Left colon (tissue), 2 donors: ENCODE measurements at regions not wholly inside any gene's neighbourhood (a gene's known extent, or its start where the extent isn't known, plus 50 kb on each side); places are given as distances from the start of the nearest gene placed in this dataset.
"Not testable (repeated sequence)": the region's sequence is repeated elsewhere in the genome, so short reads cannot be mapped to it uniquely, and the experiment has no call there.

ENCODE experiments used
- ATAC-seq: fragments of 200-7000 bp; cut with Tn5 transposase; one replicate; pipeline ENCODE4 v1.9.1; 2020; ENCODE audit warnings: mild to moderate bottlenecking, moderate library complexity
- DNase-seq, 2 donors: peaks; one replicate each; pipeline ENCODE4 v3.0.0-alpha.2; 2020
- intact Hi-C, 2 donors: fragments of 100-400 bp; cut with DNase I in 1 of 2; cut with micrococcal nuclease in 1 of 2; formaldehyde crosslinking; loops; one replicate each; pipeline versions ENCODE4 v1.11.2 to v1.14.0; 2022; cut with DNase I, micrococcal nuclease
- donor health status: DM: no; HTN: no; CAD: no.
- donor health status: DM: yes; HTN: yes; CAD: no.

DNA sequence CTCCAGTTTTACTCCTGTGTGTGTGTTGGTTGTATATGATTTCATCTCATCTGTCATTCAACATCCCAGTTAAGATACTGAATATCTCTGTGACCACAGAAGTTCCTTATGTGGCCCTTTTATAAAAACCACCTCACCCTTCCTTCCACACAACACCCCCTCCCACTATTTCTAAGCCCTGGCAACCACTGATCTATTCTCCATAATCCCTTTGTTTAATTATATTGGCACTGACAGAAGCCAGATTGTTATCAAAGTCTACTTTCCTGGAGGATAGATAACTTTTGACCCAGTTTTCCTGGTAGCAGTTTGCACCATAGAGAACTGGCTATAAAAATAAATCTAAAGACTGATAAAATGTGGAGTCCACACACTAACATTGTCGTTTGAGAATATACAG is 902.8 kb downstream of the SLC16A7 start:
- ATAC-seq (no peak), DNase-seq (no peak)
- intact Hi-C loops, result no loop called here

DNA sequence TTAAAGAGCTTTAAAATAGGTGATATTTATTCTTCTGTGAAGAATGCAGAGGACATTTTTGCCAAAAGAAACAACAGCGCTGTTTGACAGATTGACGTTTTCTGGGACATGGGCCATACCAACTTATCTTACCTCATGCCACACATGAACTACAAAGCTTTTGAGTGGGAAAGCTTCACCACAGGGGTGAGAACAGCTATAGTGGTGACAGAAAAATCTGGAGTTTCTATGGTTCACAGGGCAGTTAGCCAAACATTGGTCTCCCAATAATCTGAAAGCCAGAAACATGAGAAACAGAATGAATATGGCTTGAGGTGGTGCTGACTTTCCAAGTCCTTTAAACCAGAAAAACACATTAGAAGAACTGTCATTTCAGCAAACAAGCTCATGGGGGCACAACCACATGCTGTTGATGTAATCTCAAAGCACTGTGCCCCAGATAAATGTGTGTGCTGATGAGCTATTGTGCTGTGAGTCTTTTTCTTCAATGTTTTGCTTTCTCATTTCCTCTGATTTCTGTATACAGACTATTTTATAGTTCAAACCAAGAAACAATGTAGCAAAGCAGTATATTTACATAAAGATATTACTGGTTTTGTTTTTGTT is 905.4 kb downstream of the SLC16A7 start:
- DNase-seq, result no peak
- no peak for ATAC-seq
- intact Hi-C loops, result no loop called here

DNA sequence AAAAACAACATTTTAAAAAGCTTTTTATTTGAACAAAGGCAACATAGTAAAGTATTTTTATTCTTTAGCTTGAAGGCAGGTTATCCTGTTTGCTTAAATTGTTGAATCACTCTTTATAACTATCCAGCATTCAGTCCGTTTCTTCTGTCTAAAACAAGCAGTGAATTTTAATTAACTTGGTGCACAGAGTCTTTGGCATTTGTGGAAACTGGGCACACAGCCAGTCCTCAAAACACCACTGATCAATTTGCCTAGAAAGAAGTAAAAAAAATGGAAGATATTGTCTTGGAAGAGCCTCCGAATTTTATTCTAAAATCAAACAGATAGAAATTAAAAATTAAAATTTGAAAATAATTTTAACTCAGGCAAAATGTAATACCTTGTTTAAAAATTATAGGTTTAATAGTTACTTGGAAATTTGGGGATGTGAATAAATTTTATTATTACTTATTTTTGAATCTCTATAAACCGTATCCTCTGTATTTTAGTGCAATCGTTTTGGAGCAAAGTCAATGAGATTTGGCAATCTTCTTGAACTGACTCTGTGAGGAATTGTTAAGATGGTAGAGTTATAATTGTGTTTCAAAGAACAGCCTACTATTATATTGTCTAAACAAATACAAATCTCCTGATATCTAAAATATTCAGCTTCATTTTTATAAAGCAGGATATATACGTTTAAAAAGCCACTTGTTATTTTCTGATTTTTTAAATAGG is 927.0 kb downstream of the SLC16A7 start:
- ATAC-seq (no peak), DNase-seq (no peak)
- intact Hi-C loops, result no loop called here

DNA sequence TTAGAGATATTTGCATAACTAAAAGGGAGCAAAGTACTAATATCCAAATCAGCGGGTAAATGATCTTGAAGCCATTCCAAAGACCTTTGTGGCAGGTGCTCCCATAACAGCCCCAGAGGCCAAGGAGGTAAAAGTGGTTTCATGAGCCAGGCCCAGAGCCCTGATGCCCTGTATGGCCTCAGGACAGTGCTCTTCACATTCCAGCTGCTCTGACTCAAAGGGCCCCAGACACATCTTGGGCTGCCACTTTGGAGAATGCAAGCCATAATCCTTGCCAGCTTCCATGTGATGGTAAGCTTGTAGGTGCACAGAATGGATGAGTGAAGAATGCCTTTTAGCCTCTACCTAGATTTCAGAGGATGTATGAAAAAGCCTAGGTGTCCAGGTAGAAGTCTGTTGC is 933.4 kb downstream of the SLC16A7 start:
- intact Hi-C loops, result no loop called here
- no peak for DNase-seq
- no peak for ATAC-seq

DNA sequence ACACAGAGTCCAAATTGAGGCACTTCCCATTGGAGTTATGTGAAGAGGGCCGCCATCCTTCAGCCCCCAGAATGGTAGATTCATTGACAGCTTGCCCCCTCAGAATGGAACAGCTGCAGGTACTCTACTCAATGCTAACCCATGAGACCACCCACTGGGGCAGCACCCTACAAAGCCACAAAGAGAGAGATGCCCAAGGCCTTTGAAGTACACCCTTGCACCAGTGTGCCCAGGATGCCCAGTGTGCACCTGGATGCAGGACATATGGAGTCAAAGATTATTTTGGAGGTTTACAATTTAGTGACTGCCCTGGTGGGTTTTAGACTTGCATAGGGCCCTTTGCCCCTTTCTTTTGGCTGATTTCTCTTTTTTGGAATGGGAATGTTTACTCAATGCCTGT is 933.9 kb downstream of the SLC16A7 start:
- intact Hi-C loops, result no loop called here
- DNase-seq (no peak), ATAC-seq (no peak)

DNA sequence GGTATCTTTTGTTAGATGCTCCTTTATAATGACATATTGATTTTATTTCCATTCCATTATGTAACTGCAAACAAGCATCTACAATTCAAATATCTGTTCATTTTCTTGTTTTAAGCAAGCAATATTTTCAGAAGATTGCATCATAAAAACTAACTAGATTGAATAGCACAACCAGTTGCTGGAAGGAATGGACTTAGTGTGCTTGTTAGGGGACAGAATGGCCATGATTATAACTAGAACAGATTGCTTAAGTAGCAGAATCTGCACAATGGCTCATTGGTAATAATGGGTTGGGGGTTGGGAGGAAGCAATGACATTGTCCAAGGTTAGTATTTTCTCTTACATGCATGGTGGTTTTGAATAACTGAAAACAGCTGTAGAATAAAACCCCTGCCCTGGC is 939.5 kb downstream of the SLC16A7 start:
- no peak for ATAC-seq
- no peak for DNase-seq
- intact Hi-C loops, result no loop called here

DNA sequence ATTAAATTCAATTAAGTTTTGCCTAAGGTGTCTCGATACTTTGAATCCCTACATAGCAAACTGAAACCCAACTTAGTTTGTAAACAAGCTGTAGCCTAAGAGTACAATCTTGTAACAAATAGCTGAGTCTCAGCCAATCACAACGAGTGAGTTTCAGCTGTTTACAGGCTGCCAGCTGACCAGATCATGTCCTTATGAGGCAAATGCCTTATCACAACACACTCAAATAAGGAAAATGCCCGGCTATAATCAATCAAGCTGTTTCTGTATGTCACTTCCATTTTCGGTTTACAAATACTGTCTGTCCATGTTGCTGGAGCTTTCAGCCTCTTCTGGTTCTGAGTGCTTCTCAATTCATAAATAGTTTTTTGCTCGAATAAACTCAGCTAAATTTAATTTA is 943.8 kb downstream of the SLC16A7 start:
- no peak for DNase-seq
- no peak for ATAC-seq
- intact Hi-C loops, result no loop called here

DNA sequence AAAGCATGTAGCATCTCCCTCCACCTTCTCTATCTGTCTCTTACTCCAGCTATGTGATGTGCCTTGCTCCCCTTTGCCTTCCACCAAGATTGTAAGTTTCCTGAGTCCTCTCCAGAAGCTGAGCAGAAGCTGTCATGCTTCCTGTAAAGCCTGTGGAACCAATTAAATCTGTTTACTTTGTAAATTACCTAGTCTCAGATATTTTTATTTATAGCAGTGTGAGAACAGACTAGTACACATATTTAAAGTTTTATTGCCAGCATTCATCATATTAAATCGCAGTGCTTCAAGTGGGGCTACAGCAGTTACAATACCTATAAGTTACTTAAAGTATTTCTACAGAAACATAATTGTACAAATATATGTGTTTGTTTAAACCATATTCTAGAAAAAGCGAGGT is 973.1 kb downstream of the SLC16A7 start:
- DNase-seq (no peak), ATAC-seq (no peak)
- intact Hi-C loops, result no loop called here

DNA sequence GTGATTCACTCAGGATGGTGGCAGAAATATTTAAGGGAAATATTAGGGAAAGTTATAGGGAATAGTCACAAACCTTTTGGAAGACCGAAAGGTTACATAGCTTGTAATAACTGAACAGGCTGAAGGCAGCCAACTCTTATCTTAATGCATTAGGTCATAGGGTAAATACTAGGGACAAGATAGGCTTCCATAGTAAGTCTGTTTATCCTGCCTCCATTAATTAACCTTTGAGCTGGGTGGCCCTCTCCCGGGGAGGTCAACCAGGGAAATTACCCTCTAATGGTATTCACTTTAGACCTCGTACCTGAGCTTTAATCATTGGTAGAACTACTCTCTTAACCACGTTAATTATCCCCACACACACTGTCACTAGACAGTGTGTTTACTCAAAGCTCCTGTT is 981.8 kb downstream of the SLC16A7 start:
- no peak for ATAC-seq
- no peak for DNase-seq
- intact Hi-C loops, result no loop called here

DNA sequence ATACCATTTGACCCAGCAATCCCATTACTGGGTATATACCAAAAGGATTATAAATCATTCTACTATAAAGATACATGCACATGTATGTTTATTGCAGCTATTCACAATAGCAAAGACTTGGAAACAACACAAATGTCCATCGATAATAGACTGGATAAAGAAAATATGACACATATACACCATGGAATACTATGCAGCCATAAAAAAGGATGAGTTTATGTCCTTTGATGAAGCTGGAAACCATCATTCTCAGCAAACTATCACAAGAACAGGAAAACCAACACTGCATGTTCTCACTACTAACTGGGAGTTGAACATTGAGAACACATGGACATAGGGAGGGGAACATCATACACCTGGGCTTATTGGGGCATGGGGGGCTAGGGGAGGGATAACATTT is 991.8 kb downstream of the SLC16A7 start:
- ATAC-seq, DNase-seq, intact Hi-C loops: not testable (repeated sequence)

DNA sequence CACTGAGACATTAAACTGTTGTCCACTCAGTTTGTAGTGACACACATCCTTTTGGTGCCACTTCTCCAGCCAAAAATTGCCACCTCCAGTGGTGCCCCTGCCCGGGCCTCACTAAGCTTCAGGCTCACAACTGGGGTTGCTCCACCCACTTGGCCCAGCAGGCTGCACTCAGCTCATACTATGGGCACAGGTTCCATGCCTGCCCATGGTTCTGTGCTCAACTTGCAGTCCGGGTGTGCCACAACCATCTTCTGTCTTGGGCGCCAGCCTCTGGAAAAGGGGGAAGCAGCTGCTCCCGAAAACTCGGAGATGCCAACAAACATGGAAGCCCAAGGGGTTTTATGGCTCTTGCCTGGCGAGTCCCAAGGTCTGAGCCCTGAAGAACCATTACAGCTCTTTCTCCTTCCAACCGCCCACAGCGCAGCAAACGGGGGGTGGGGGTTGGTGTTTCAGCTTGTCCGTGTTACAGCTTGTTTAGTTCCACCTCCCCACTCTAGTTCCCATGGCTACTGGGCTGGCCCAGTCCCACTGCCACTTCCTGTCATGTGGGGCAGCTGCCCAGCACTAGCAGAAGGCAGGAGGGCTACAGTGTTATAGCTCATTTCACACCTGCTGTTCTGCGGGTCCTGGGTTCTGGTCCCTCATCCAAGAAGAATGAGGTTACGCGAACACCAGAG is 998.3 kb downstream of the SLC16A7 start:
- no peak for DNase-seq
- intact Hi-C loops, result no loop called here
- ATAC-seq, result no peak

DNA sequence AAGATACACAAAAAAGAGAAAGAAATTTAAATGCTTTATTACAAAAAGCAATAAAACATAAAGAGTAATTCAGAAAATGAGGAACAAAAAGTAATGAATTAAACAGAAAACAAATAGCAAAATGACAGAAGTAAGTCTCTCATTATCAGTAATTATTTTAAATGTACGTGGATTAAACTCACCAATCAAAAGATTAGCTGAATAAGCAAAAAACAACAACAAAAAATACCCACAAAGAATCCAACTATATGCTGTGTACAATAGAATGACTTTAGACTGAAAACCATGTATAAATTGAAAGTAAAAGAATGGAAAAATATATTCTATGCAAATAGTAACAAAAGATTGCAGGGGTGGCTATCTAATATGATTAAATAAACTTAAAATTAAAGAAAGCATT is 1006.8 kb downstream of the SLC16A7 start:
- DNase-seq (no peak), ATAC-seq (no peak)
- intact Hi-C loops, result no loop called here

DNA sequence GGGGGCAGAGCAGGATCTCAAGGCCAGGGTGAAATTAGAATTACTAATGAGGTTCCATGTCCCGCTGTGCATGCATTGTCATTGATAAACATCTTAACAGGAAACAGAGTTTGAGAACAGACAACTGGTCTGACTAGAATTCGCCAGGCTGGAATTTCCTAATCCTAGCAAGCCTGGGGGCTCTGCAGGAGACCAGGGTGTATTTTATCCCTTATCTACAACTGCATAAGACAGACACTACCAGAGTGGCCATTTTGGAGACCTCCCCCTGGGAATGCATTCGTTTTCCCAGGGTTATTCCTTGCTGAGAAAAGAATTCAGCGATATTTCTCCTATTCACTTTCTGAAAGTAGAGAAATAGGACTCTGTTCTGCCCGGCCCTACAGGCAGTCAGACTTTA is 1007.6 kb downstream of the SLC16A7 start:
- ATAC-seq, intact Hi-C loops, DNase-seq: not testable (repeated sequence)

DNA sequence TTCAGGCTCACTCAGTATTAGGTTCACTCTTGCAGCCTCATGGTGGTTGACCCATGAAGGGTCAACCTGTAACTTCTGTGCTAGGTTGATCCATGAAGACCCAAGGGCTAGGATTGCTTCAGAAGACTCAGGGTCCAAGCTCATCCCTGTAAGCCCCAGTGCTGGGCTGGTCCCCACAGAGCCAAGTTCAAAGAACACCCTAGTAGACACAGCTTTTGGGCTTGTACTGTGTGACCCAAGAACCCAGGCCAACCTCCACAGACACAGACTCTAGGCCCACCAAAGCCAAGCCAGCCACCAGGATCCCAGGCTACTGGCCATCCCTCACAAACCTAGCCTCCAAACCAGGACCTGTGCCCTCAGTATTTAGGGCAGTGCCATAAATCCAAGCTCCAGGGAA is 1020.6 kb downstream of the SLC16A7 start:
- DNase-seq, result no peak
- intact Hi-C loops, result no loop called here
- ATAC-seq, result no peak

DNA sequence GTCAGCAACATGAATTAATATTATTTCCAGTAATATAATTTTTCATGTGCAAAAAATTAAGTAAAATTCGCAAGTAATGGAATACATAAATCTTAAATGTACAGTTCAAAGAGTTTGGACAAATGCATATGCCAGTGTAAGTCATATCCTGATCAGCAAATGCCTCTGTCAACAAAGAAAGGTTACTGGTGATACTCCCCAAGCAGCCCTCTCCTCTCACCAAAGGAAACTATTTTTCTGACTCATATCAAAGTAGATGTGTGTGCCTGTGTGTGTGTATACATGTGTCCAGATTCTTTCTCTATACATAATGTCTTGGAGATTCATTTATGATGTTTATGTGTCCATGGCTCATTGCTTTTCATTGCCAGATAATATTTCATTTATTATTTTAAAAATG is 1035.0 kb downstream of the SLC16A7 start:
- ATAC-seq, result no peak
- intact Hi-C loops, result no loop called here
- DNase-seq, result no peak

DNA sequence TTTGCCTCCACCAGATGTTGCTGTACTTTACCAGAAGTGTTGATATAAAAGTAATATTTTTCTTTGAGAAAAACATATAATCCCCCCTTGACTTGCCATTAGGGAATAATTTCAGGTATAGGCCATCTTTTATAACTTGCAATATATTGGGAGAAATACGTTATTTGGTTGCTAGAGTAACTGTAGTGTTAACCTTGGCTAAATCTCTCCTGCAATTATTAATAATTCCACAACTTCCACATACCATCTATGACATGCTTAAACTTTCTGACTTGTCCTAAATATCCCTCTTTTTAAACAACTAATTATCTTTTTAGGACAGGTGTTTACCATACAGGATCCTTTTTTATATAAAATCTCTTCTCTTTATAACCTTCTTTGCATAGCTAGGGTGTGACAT is 1048.2 kb downstream of the SLC16A7 start:
- no peak for DNase-seq
- intact Hi-C loops, result no loop called here
- ATAC-seq, result no peak

DNA sequence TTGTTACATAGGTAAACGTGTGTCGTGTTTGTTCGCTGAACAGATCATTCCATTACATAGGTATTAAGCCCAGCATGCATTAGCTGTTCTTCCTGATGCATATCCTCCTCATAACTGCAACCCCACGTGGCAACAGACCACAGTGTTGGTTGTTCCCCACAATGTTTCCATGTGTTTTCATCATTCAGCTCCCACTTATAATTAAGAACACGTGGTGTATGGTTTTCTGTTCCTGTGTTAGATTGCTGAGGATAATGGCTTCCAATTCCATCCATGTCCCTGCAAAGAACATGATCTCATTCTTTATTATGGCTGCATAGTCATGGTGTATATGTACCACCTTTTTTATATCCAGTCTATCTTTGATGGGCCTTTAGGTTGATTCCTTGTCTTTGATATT is 1071.1 kb downstream of the SLC16A7 start:
- intact Hi-C loops, result no loop called here
- no peak for DNase-seq
- ATAC-seq, result no peak

DNA sequence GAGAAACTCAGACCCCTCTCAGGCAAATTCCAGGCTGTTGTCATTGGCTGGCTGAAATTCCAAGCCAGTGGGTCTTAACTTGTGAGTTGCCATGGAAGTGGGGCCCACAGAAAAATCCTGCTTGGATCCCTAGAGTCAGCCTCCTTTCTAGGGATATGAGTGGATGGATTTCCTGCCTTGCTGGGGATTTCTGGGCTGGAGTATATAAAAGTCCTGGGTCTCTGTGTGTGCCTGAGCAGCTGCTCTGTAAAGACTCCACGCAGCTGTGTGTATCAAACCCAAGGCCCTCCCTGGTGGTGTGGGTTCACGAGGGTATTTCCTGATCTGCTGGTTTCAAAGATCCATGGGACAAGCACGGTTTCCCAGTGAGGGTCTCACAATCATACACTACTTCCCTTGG is 1077.1 kb downstream of the SLC16A7 start:
- DNase-seq (no peak), ATAC-seq (no peak)
- intact Hi-C loops, result no loop called here

DNA sequence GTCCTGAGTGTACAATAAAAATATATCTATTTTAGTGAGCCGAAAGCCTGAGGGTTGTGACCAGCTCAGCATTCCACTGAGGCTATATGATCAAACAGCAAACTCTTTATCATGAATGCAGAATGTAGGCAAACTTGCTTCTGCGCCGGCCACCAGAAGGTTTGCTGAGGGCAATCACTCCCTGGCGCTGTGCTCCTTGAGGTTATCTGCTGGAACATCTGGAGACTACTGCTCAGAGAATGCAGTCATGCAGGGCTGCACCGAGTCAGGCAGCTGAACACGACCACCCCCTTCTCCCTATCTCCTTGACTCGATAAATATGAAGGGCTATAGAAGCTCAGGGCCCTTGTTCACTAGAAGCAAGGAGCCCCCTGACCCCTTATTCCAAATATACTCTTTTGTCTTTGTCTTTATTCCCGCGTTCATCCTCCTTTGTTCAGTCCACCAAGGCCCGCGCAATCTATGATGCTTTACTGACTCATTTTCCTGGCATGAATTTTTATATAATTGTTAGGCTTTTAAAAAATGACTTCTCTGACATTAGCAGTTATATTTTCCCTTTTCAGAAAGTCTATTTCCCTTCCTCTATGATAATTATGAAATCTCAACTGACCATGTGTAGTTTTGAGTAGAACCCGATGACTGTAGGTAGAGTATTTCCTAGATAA is 1089.3 kb downstream of the SLC16A7 start:
- DNase-seq (no peak), ATAC-seq (no peak)
- intact Hi-C loops, result no loop called here

DNA sequence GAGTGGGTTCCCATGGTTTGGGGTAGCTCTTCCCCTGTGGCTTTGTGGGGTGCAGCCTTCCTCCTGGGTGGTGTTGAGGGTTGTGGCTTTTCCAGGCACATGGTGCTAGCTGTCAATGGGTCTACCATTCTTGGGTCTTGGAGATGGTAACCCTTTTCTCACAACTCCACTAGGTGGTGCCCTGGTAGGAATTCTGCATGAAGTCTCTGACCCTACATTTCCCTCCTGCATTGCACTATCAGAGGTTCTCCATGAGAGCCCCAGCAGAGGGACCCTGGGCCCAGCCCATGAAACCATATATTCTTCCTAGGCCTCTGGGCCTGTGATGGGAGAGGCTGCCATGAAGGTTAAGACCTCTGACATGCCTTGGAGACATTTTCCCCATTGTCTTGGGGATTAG is 1093.3 kb downstream of the SLC16A7 start:
- DNase-seq, result no peak
- intact Hi-C loops, result no loop called here
- no peak for ATAC-seq
